KBM-7 (cell line): ENCODE measurements at regions not wholly inside any gene's neighbourhood (a gene's known extent, or its start where the extent isn't known, plus 50 kb on each side); places are given as distances from the start of the nearest gene placed in this dataset.
"Not testable (repeated sequence)": the region's sequence is repeated elsewhere in the genome, so short reads cannot be mapped to it uniquely, and the experiment has no call there.

Source experiments
- DNase-seq: peaks from one replicate; pipeline ENCODE4 v3.0.0-alpha.2; 2015
- in situ Hi-C: fragments of 300-500 bp; cut with MboI; formaldehyde crosslinking; loops from 2 replicates; pipeline ENCODE4 v1.14.3; 2020; ENCODE audit warnings: low sequenced_read_pairs, low pct_unique_long_range_greater_than_20kb, mixed read lengths

DNA sequence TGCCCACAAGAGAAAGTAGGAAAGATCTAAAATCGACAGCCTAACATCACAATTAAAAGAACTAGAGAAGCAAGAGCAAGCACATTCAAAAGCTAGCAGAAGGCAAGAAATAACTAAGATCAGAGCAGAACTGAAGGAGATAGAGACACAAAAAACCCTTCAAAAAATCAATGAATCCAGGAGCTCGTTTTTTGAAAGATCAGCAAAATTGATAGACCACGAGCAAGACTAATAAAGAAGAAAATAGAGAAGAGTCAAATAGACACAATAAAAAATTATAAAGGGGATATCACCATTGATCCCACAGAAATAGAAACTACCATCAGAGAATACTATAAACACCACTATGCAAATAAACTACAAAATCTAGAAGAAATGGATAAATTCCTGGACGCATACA is 693.6 kb upstream of the SETBP1 start:
- DNase-seq, in situ Hi-C loops: not testable (repeated sequence)

- no peak for DNase-seq
- in situ Hi-C loops = no loop called here
Observed at GRCh38 chr18:43992741-43993140, 687.9 kb upstream of the SETBP1 start.

DNA sequence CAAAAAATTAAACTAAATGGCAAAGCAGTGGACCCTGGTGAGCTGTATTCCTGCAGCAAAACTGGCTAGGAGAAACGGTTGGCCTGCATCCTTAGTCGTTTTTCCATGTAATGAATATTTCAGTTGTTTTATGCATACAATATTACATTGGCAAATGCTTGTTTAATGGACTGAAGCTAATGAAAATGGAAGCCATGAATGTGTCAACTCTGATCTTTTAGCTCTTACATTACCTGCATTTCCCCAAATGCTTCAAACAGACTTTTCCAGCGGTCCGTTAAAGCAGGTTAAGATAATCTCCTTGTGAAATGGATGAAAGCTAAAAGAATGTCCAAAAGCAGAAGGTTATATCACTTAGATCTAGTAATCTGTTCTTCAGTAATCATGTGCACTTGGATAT is 686.3 kb upstream of the SETBP1 start:
- in situ Hi-C loops = no loop called here
- DNase-seq = no peak

GRCh38 chr18:44013871-44014270 is 666.8 kb upstream of the SETBP1 start:
- DNase-seq = no peak
- in situ Hi-C loops = no loop called here

DNA sequence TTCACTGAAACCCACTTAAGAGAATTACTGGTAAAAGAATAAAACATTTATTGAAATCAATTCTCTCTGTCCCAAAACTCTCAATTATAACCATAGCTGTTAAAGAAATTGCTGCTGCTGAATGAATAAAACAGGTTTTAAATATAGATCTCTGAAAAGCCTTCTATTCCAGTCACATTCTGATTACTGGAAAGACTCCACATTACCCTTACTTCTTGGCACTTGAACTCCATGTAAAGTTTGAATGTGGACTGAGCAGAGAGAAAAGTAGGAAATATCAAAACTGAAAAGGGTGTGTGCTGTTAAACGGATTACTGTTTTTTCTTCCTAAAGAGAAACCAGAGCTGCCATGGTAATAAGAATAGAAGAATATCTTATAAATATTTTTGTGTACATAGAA is 655.3 kb upstream of the SETBP1 start:
- DNase-seq = no peak
- in situ Hi-C loops = no loop called here

- in situ Hi-C loops = no loop called here
- DNase-seq = no peak
Observed at GRCh38 chr18:44028109-44028508, 652.6 kb upstream of the SETBP1 start.

DNA sequence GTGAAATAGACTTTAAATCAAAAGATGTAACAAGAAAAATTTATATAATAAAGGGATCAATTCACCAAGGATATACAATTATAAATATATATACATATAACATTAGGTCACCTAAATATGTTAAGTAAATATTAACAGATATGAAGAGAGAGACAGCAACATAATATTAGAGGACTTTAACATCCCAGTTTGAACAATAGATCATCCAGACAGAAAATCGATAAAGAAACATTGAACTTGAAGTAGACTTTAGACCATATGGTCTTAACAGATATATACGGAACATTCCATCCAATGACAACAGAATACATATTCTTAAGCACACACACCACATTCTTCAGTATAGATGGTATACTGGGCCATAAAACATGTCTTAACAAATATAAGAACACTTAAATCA is 649.6 kb upstream of the SETBP1 start:
- DNase-seq = no peak
- in situ Hi-C loops = no loop called here

GRCh38 chr18:44033144-44033701 is 647.5 kb upstream of the SETBP1 start:
- in situ Hi-C loops = no loop called here
- DNase-seq = no peak

- in situ Hi-C loops = no loop called here
- DNase-seq = no peak
Observed at GRCh38 chr18:44035554-44035953, 645.1 kb upstream of the SETBP1 start.

DNA sequence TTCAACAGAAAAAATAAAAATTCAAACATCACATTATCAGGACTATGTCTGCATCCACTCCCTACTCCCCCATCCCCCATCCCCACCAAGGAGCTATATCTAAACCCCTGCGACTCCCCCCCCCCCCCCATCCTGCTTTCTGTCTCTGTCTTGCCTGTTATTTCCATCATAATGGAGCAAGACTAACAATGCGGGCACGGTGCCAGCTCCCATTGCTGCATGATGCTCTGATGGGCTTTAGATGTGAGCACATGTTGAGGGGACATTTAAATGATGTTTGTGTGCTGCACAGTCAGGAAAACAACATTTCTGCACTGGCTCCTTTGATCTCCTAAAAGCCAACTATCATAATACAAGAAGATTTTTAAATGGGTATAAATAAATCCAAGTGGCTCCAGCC is 644.2 kb upstream of the SETBP1 start:
- in situ Hi-C loops = no loop called here
- no peak for DNase-seq

GRCh38 chr18:44039216-44039615 is 641.5 kb upstream of the SETBP1 start:
- DNase-seq = no peak
- in situ Hi-C loops = no loop called here

- no peak for DNase-seq
- in situ Hi-C loops = no loop called here
Observed at GRCh38 chr18:44039826-44040225, 640.9 kb upstream of the SETBP1 start.

GRCh38 chr18:44041553-44041952 is 639.1 kb upstream of the SETBP1 start:
- in situ Hi-C loops = no loop called here
- DNase-seq = no peak

DNA sequence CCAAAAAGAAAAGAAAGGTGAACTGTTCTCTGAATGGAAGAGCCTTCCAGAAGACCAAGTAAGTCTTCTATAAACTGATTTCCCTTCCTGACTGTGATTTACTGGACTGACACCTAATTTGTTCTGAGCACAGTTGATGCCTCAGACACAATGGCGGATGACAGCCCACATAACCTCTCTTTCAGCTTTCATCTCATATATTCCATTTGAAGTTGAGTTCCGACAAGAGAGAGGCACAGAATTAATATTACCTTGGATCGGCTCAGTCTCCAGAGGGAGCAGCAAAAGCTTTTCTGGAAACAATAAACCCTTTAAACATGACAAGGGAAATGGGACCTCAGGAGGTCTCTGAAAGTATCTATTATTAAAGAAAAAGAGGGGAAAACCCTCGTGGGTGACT is 638.7 kb upstream of the SETBP1 start:
- in situ Hi-C loops = no loop called here
- DNase-seq = no peak

GRCh38 chr18:44046376-44046975 is 634.2 kb upstream of the SETBP1 start:
- in situ Hi-C loops = no loop called here

DNA sequence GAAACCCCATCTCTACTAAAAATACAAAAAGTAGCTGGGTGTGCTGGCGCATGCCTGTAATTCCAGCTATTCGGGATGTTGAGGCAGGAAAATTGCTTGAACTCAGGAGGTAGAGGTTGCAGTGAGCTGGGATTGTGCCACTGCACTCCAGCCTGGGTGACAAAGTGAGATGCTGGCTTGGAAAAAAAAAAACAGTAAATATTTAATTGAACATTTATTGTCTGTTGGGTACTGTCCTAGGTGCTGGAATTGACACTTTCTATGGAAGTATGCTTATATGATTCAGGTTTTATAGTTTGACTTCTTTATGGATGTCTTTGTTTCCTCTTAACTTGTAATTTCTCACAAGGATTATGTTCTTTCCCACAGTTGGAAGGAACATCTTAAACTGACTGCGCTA is 633.1 kb upstream of the SETBP1 start:
- no peak for DNase-seq
- in situ Hi-C loops = no loop called here

More at GRCh38 chr18:44046376-44046975, 634.2 kb upstream of the SETBP1 start:
- no peak for DNase-seq

GRCh38 chr18:44048435-44048834 is 632.3 kb upstream of the SETBP1 start:
- no peak for DNase-seq
- in situ Hi-C loops = no loop called here

GRCh38 chr18:44048846-44049245 is 631.8 kb upstream of the SETBP1 start:
- no peak for DNase-seq
- in situ Hi-C loops = no loop called here

DNA sequence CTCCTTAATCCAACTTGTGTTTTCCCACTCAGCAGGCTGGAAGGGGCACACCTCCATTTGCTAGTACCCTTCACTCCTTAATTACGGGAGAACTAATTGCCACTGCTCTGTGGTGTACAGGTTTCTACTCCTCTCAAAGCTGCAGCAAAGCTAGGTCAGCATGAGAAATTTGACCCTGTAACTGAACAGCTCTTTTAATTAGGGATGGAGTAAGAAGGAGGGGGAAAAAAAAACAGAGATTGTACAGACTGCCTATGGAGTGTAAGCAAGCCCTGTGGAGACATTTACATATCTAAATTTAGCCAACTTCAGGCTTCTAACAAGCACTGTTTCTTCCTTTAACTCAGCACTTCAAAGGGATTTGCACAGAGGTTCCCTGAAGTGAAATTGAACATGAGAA is 629.7 kb upstream of the SETBP1 start:
- DNase-seq = no peak
- in situ Hi-C loops = no loop called here

- no peak for DNase-seq
- in situ Hi-C loops = no loop called here
Observed at GRCh38 chr18:44054514-44054913, 626.2 kb upstream of the SETBP1 start.

DNA sequence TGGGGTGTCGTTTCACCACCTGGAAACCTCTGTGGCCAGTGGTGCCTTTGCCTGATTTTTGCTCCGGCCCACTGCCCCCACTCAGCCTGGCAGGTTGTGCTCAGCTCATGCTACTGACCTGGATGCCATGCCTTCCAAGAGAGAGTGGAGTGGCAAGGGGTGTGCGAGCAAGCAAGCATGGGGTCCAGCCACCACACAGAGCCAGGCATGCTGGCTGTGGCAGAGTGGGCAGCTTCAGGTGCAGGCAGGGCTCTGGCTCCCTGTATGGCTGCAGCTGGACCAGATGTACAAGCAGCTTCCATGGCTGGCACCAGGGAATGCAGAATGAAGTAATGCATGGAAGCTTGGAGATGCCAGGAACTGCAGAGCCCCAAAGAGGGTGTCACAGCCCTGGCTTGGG is 620.5 kb upstream of the SETBP1 start:
- in situ Hi-C loops = no loop called here

More for the DNA sequence above, 620.5 kb upstream of the SETBP1 start:
- DNase-seq = no peak
